HAP-1 (cell line): ENCODE measurements at regions not wholly inside any gene's neighbourhood (a gene's known extent, or its start where the extent isn't known, plus 50 kb on each side); places are given as distances from the start of the nearest gene placed in this dataset.

Experiments
- DNase-seq, 2 experiments: peaks; one replicate each; pipeline ENCODE4 v3.0.0-alpha.2; 2016 to 2020; ENCODE audit warnings: low spot score in 2 of 2
- H3K27me3 ChIP-seq: fragments of 250-450 bp; sonication (Bioruptor Pico); 2 replicates; pipeline ENCODE4 v1.5.1; 2020; ENCODE audit warnings: low read depth, mild to moderate bottlenecking, moderate library complexity
- H3K36me3 ChIP-seq: fragments of 250-450 bp; sonication (Bioruptor Pico); replicated peaks from 2 replicates; pipeline ENCODE4 v1.5.1; 2020; ENCODE audit warnings: mild to moderate bottlenecking
- H3K4me1 ChIP-seq: fragments of 250-450 bp; sonication (Bioruptor Pico); 2 replicates; pipeline ENCODE4 v1.5.1; 2020; ENCODE audit warnings: mild to moderate bottlenecking
- H3K4me3 ChIP-seq: fragments of 250-450 bp; sonication (Bioruptor Pico); 2 replicates; pipeline ENCODE4 v1.5.1; 2020; ENCODE audit warnings: mild to moderate bottlenecking, moderate library complexity
- H3K9me3 ChIP-seq: fragments of 250-450 bp; sonication (Bioruptor Pico); 2 replicates; pipeline ENCODE4 v1.5.1; 2020; ENCODE audit warnings: mild to moderate bottlenecking, moderate library complexity
- in situ Hi-C: fragments of 300-500 bp; cut with MboI; formaldehyde crosslinking; loops from 3 replicates; pipeline ENCODE4 v1.14.3; 2020; ENCODE audit warnings: low sequenced_read_pairs, inconsistent platforms, mixed read lengths

GRCh38 chr18:29087616-29088246 is 910.8 kb upstream of the CDH2 start:
- peaks cover 11% of the 10 kb centered on the region for H3K4me1 ChIP-seq
- no peaks in the 10 kb centered on the region for H3K27me3 ChIP-seq
- in situ Hi-C loops = no loop called here
- no peaks in the 10 kb centered on the region for H3K36me3 ChIP-seq
- H3K9me3 ChIP-seq = no peaks in the 10 kb centered on the region
- no peak overlapping the region for H3K4me3 ChIP-seq
- no peak for DNase-seq

GRCh38 chr18:29084120-29084519 is 907.2 kb upstream of the CDH2 start:
- no peak for DNase-seq
- in situ Hi-C loops = no loop called here
- Histone ChIP-seq H3K27me3 (no peaks in the 10 kb centered on the region), H3K9me3 (no peaks in the 10 kb centered on the region), H3K4me3 (no peak overlapping the region), H3K4me1 (peaks cover 14% of the 10 kb centered on the region), H3K36me3 (no peaks in the 10 kb centered on the region)

GRCh38 chr18:29083545-29083944 is 906.6 kb upstream of the CDH2 start:
- Histone ChIP-seq H3K9me3 (no peaks in the 10 kb centered on the region), H3K36me3 (no peaks in the 10 kb centered on the region), H3K27me3 (no peaks in the 10 kb centered on the region), H3K4me3 (no peak overlapping the region), H3K4me1 (peaks cover 8% of the 10 kb centered on the region)
- DNase-seq = no peak
- in situ Hi-C loops = no loop called here

GRCh38 chr18:29080946-29081345 is 904.0 kb upstream of the CDH2 start:
- in situ Hi-C loops = no loop called here

GRCh38 chr18:29078273-29078672 is 901.3 kb upstream of the CDH2 start:
- Histone ChIP-seq H3K36me3 (no peaks in the 10 kb centered on the region), H3K4me3 (no peak overlapping the region), H3K4me1 (peaks cover 8% of the 10 kb centered on the region), H3K27me3 (no peaks in the 10 kb centered on the region), H3K9me3 (no peaks in the 10 kb centered on the region)
- in situ Hi-C loops = no loop called here
- DNase-seq = no peak

More at GRCh38 chr18:29080946-29081345, 904.0 kb upstream of the CDH2 start:
- Histone ChIP-seq H3K27me3 (no peaks in the 10 kb centered on the region), H3K36me3 (no peaks in the 10 kb centered on the region), H3K4me3 (no peak overlapping the region), H3K4me1 (peaks cover 8% of the 10 kb centered on the region), H3K9me3 (no peaks in the 10 kb centered on the region)
- DNase-seq = peak; percentile 36 to 76

GRCh38 chr18:29077344-29077743 is 900.4 kb upstream of the CDH2 start:
- in situ Hi-C loops = no loop called here
- H3K27me3 ChIP-seq = no peaks in the 10 kb centered on the region
- peaks cover 8% of the 10 kb centered on the region for H3K4me1 ChIP-seq
- H3K36me3 ChIP-seq = no peaks in the 10 kb centered on the region
- DNase-seq = no peak
- H3K9me3 ChIP-seq = no peaks in the 10 kb centered on the region
- no peak overlapping the region for H3K4me3 ChIP-seq

GRCh38 chr18:29076645-29077044 is 899.7 kb upstream of the CDH2 start:
- no peak for DNase-seq
- Histone ChIP-seq H3K4me3 (no peak overlapping the region), H3K9me3 (no peaks in the 10 kb centered on the region), H3K27me3 (no peaks in the 10 kb centered on the region), H3K4me1 (peaks cover 8% of the 10 kb centered on the region), H3K36me3 (no peaks in the 10 kb centered on the region)
- in situ Hi-C loops = no loop called here

- in situ Hi-C loops = no loop called here
- H3K27me3 ChIP-seq = no peaks in the 10 kb centered on the region
- no peaks in the 10 kb centered on the region for H3K4me1 ChIP-seq
- H3K4me3 ChIP-seq = no peak overlapping the region
- DNase-seq = no peak
- H3K9me3 ChIP-seq = no peaks in the 10 kb centered on the region
- no peaks in the 10 kb centered on the region for H3K36me3 ChIP-seq
These were observed 897.2 kb upstream of the CDH2 start for GRCh38 chr18:29074147-29074546.

GRCh38 chr18:29071869-29072268 is 894.9 kb upstream of the CDH2 start:
- in situ Hi-C loops = no loop called here
- DNase-seq = no peak
- Histone ChIP-seq H3K4me3 (no peak overlapping the region), H3K36me3 (no peaks in the 10 kb centered on the region), H3K9me3 (no peaks in the 10 kb centered on the region), H3K4me1 (no peaks in the 10 kb centered on the region), H3K27me3 (no peaks in the 10 kb centered on the region)

GRCh38 chr18:29063346-29063745 is 886.4 kb upstream of the CDH2 start:
- no peaks in the 10 kb centered on the region for H3K27me3 ChIP-seq
- no peak overlapping the region for H3K4me3 ChIP-seq
- peaks cover 20% of the 10 kb centered on the region for H3K4me1 ChIP-seq
- in situ Hi-C loops = no loop called here
- no peaks in the 10 kb centered on the region for H3K9me3 ChIP-seq
- H3K36me3 ChIP-seq = no peaks in the 10 kb centered on the region
- no peak for DNase-seq

- Histone ChIP-seq H3K36me3 (no peaks in the 10 kb centered on the region), H3K4me1 (peaks cover 20% of the 10 kb centered on the region), H3K9me3 (no peaks in the 10 kb centered on the region), H3K4me3 (no peak overlapping the region), H3K27me3 (no peaks in the 10 kb centered on the region)
- in situ Hi-C loops = no loop called here
- no peak for DNase-seq
These were observed 886.0 kb upstream of the CDH2 start for GRCh38 chr18:29062921-29063320.

- H3K4me3 ChIP-seq = no peak overlapping the region
- peaks cover 17% of the 10 kb centered on the region for H3K4me1 ChIP-seq
- H3K27me3 ChIP-seq = no peaks in the 10 kb centered on the region
- in situ Hi-C loops = no loop called here
- no peak for DNase-seq
- H3K9me3 ChIP-seq = no peaks in the 10 kb centered on the region
- H3K36me3 ChIP-seq = no peaks in the 10 kb centered on the region
These were observed 883.4 kb upstream of the CDH2 start for GRCh38 chr18:29060349-29060748.

- Histone ChIP-seq H3K36me3 (no peaks in the 10 kb centered on the region), H3K27me3 (no peaks in the 10 kb centered on the region), H3K4me1 (no peaks in the 10 kb centered on the region), H3K9me3 (no peaks in the 10 kb centered on the region), H3K4me3 (no peak overlapping the region)
- DNase-seq = no peak
- in situ Hi-C loops = no loop called here
These were observed 880.8 kb upstream of the CDH2 start for GRCh38 chr18:29057703-29058102.

GRCh38 chr18:29056800-29057199 is 879.9 kb upstream of the CDH2 start:
- DNase-seq = no peak
- no peaks in the 10 kb centered on the region for H3K36me3 ChIP-seq
- in situ Hi-C loops = no loop called here
- H3K4me3 ChIP-seq = no peak overlapping the region
- no peaks in the 10 kb centered on the region for H3K4me1 ChIP-seq
- H3K27me3 ChIP-seq = no peaks in the 10 kb centered on the region
- no peaks in the 10 kb centered on the region for H3K9me3 ChIP-seq

- Histone ChIP-seq H3K36me3 (no peaks in the 10 kb centered on the region), H3K9me3 (no peaks in the 10 kb centered on the region), H3K27me3 (no peaks in the 10 kb centered on the region), H3K4me3 (no peak overlapping the region), H3K4me1 (no peaks in the 10 kb centered on the region)
- in situ Hi-C loops = no loop called here
- DNase-seq = no peak
These were observed 865.0 kb upstream of the CDH2 start for GRCh38 chr18:29041976-29042375.
